Activated CD8-positive, alpha-beta memory T cell treated with anti-CD3 and anti-CD28 coated beads for 24 hours (primary cell): ENCODE measurements at regions not wholly inside any gene's neighbourhood (a gene's known extent, or its start where the extent isn't known, plus 50 kb on each side); places are given as distances from the start of the nearest gene placed in this dataset.
"Not testable (repeated sequence)": the region's sequence is repeated elsewhere in the genome, so short reads cannot be mapped to it uniquely, and the experiment has no call there.

ENCODE experiments used
- DNase-seq: peaks from one replicate; pipeline ENCODE4 v3.0.0-alpha.2; 2020

DNA sequence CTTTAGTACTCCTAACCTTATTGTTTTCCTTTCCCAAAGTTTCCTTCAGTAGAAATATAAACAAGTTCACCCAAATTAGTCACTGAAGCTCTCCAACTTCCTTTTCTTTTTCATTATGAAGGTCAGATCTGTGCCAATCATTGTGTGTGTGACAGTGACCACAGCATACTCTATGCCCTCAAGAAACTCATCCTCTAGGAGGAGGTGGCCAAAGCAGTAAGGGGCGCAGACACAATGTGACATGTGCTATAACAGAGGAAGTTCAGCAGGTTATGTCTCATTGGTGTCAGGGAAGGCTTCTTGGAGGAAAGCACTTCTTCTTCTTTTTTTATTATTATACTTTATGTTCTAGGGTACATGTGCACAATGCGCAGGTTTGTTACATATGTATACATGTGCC lies 60.0 kb upstream of the PSME4 start:
- no peak for DNase-seq

DNA sequence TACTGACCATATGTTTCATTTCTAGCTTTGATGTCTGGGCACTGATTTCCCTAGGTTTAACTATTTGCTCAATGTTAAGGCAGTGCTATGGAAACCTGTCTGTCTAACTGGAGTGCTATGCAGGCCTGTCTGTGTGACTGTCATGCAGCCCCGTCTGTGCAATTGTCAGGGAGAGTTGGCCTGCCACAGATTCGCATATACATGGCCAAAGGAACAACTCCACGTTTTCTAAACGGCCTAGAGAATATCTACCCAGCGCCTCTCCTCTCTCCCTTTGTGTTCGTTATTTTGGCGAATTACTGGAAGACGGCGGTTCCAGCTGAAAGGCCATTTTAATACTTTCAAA lies 59.6 kb upstream of the PSME4 start:
- DNase-seq: no peak

DNA sequence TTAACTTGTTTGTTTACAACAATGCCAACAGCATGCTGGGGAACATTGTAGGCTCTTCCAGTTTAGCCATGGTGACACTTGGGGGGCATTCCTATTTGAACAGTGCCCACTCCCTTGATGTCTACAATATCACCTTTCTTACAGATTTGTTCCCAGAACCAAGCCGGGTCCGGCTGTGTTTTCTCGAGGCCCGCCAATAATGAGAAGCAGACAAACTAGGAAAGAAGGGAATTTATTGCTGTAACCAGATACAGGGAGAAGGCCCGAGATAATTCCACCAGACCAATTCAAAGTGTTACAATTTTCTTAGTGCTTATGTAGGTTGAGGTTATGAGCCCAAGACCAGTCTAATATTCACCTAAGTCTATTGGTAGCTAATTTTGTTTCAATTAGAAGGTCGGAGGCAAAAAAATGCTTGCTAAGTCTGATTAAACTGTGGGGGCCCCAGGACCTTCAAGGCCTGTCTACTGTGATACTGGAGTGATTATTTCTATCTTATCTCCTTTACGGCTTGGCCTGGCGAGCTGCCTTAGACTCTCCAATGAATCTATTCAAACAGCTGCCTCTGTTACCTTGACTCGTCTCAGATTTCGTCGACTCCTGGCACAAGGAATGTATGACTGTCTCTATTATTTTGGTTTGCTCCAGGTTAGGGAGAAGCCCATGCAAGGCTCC lies 59.1 kb upstream of the PSME4 start:
- DNase-seq: no peak

- not testable (repeated sequence) for DNase-seq
Measured at GRCh38 chr2:54025463-54026075, 54.8 kb upstream of the PSME4 start.

- no peak for DNase-seq
Measured at GRCh38 chr2:54024576-54024975, 53.8 kb upstream of the PSME4 start.

DNA sequence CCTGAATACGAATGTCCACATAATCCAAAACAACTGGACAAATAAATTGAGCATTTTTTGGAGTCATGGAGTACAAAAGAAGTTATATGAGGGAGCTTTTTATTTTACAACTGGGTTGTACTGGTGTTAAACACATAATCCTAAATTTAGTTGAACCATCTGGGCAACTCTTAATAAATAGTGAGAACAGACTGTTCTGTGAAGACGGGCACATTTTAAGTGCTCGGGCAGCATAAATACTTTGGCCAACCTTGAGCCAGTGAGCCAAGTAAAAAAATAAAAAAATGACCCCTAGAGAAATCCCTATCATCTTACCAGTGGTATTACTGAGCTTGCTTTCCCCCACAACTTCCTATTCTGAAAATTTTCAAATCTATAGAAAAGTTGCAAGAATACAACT lies 50.9 kb upstream of the PSME4 start:
- no peak for DNase-seq

- no peak for DNase-seq
Measured at GRCh38 chr2:54020793-54021414, 50.1 kb upstream of the PSME4 start.
